ENCODE measurements at regions not wholly inside any gene's neighbourhood (a gene's known extent, or its start where the extent isn't known, plus 50 kb on each side); places are given as distances from the start of the nearest gene placed in this dataset.

GRCh38 chr10:108817584-108817983 lies 1105.7 kb downstream of the XPNPEP1 start:
- TF ChIP-seq, protein P1, sequence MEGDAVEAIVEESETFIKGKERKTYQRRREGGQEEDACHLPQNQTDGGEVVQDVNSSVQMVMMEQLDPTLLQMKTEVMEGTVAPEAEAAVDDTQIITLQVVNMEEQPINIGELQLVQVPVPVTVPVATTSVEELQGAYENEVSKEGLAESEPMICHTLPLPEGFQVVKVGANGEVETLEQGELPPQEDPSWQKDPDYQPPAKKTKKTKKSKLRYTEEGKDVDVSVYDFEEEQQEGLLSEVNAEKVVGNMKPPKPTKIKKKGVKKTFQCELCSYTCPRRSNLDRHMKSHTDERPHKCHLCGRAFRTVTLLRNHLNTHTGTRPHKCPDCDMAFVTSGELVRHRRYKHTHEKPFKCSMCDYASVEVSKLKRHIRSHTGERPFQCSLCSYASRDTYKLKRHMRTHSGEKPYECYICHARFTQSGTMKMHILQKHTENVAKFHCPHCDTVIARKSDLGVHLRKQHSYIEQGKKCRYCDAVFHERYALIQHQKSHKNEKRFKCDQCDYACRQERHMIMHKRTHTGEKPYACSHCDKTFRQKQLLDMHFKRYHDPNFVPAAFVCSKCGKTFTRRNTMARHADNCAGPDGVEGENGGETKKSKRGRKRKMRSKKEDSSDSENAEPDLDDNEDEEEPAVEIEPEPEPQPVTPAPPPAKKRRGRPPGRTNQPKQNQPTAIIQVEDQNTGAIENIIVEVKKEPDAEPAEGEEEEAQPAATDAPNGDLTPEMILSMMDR (IDR thresholded peaks at IDR 0.05; ENCODE audit: low read length): no peak
- TF ChIP-seq EZH2 (IDR thresholded peaks at IDR 0.05; ENCODE audit: borderline replicate concordance, low read length): no peak

Measured in OCI-LY1 (cell line).